Neural progenitor cell (in vitro differentiated cells): ENCODE measurements at regions not wholly inside any gene's neighbourhood (a gene's known extent, or its start where the extent isn't known, plus 50 kb on each side); places are given as distances from the start of the nearest gene placed in this dataset.
A peak's percentile ranks its signal among the peaks of the same experiment; 100 is the strongest.

Experiments used
- DNase-seq: peaks from one replicate; pipeline ENCODE4 v3.0.0-alpha.2; 2016; ENCODE audit warnings: low spot score
- H2AFZ ChIP-seq: fragments of 200-600 bp; sonication (generic); replicated peaks from 2 replicates; pipeline ENCODE4 v1.6.1; 2016; ENCODE audit warnings: antibody characterized with exemption
- H3F3A ChIP-seq: fragments of 200-600 bp; sonication (generic); 2 replicates; pipeline ENCODE4 v1.6.1; 2016; ENCODE audit warnings: antibody characterized with exemption, low read depth
- H3K27ac ChIP-seq: fragments of 200-600 bp; sonication (generic); 2 replicates; pipeline ENCODE4 v1.5.1; 2016; ENCODE audit warnings: mild to moderate bottlenecking
- H3K27me3 ChIP-seq: fragments of 200-600 bp; sonication (generic); 2 replicates; pipeline ENCODE4 v1.6.1; 2016; ENCODE audit warnings: mild to moderate bottlenecking, moderate library complexity
- H3K36me3 ChIP-seq: fragments of 200-600 bp; sonication (generic); 2 replicates; pipeline ENCODE4 v1.5.1; 2016
- H3K4me1 ChIP-seq: fragments of 200-600 bp; sonication (generic); 2 replicates; pipeline ENCODE4 v1.6.1; 2016; ENCODE audit warnings: mixed run types
- H3K4me2 ChIP-seq: fragments of 200-600 bp; sonication (generic); 2 replicates; pipeline ENCODE4 v1.6.1; 2016
- H3K4me3 ChIP-seq: fragments of 200-600 bp; sonication (generic); 2 replicates; pipeline ENCODE4 v1.5.1; 2016
- H3K79me2 ChIP-seq: fragments of 200-600 bp; sonication (generic); 2 replicates; pipeline ENCODE4 v1.6.1; 2016; ENCODE audit warnings: low read depth
- H3K9ac ChIP-seq: fragments of 200-600 bp; sonication (generic); 2 replicates; pipeline ENCODE4 v1.6.1; 2016
- H3K9me3 ChIP-seq: fragments of 200-600 bp; sonication (generic); 2 replicates; pipeline ENCODE4 v1.5.1; 2016; ENCODE audit warnings: low read depth
- H4K20me1 ChIP-seq: fragments of 200-600 bp; sonication (generic); 2 replicates; pipeline ENCODE4 v1.6.1; 2016; ENCODE audit warnings: low read depth
- H3K27ac Mint-ChIP-seq: 3 replicates; pipeline ENCODE4 v1.8.0; 2021; ENCODE audit warnings: mixed read lengths
- H3K27me3 Mint-ChIP-seq: 2 replicates; pipeline ENCODE4 v1.8.0; 2022; ENCODE audit warnings: low read depth, mild to moderate bottlenecking, inconsistent platforms, moderate library complexity, mixed read lengths; ENCODE audit not compliant: insufficient read depth
- H3K36me3 Mint-ChIP-seq: 3 replicates; pipeline ENCODE4 v1.8.0; 2021; ENCODE audit warnings: mixed read lengths
- H3K4me1 Mint-ChIP-seq: 3 replicates; pipeline ENCODE4 v1.8.0; 2021; ENCODE audit warnings: mixed read lengths
- H3K4me3 Mint-ChIP-seq: 3 replicates; pipeline ENCODE4 v1.8.0; 2021; ENCODE audit warnings: mild to moderate bottlenecking, moderate library complexity, mixed read lengths
- H3K9me3 Mint-ChIP-seq: 3 replicates; pipeline ENCODE4 v1.8.0; 2020; ENCODE audit warnings: mixed read lengths
- EZH2 ChIP-seq: fragments of 200-600 bp; sonication (generic); IDR thresholded peaks from 2 replicates; pipeline ENCODE4 v1.6.1; 2017; ENCODE audit warnings: antibody characterized with exemption, mild to moderate bottlenecking, moderate library complexity
- EZH2phosphoT487 ChIP-seq: fragments of 200-600 bp; sonication (generic); IDR thresholded peaks from 2 replicates; pipeline ENCODE4 v1.6.1; 2017; ENCODE audit warnings: antibody characterized with exemption
- TF ChIP-seq, protein P1 (sequence below): fragments of 200-600 bp; sonication (generic); IDR thresholded peaks from 2 replicates; pipeline ENCODE4 v1.5.1; 2017; ENCODE audit warnings: antibody characterized with exemption, mild to moderate bottlenecking

DNA sequence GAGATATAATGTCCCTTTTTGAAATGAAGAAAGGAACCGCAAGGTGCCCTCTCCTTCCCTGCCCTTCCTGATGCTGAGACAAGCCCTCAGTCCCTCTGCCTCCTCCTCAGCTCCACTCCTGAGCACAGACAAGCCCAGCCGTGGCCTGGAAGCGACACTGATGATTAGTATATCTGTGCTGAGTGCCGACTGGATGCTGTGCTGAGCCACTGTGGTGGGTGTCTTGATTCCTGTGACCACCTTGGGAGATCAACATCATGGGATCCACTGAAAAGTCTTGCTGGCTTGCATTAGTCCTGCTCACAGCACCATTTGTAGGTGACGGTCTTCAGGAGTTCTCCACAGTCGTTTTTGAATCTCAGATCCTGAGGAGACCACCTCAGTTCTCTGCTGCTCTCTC, 59.5 kb upstream of the HGFAC start:
- H3K4me1 ChIP-seq, result peaks cover 12% of the 10 kb centered on the region
- no peak overlapping the region for H3K4me3 Mint-ChIP-seq
- H3K9ac ChIP-seq, result no peak overlapping the region
- H3K79me2 ChIP-seq, result no peaks in the 10 kb centered on the region
- H3K4me3 ChIP-seq, result no peak overlapping the region
- H3K4me2 ChIP-seq, result no peak overlapping the region
- peaks cover 41% of the 10 kb centered on the region for H3K9me3 Mint-ChIP-seq
- no peak overlapping the region for H2AFZ ChIP-seq
- peaks cover 4% of the 10 kb centered on the region for H3K27me3 Mint-ChIP-seq
- TF ChIP-seq EZH2 (no peak), EZH2phosphoT487 (no peak)
- TF ChIP-seq, protein P1, sequence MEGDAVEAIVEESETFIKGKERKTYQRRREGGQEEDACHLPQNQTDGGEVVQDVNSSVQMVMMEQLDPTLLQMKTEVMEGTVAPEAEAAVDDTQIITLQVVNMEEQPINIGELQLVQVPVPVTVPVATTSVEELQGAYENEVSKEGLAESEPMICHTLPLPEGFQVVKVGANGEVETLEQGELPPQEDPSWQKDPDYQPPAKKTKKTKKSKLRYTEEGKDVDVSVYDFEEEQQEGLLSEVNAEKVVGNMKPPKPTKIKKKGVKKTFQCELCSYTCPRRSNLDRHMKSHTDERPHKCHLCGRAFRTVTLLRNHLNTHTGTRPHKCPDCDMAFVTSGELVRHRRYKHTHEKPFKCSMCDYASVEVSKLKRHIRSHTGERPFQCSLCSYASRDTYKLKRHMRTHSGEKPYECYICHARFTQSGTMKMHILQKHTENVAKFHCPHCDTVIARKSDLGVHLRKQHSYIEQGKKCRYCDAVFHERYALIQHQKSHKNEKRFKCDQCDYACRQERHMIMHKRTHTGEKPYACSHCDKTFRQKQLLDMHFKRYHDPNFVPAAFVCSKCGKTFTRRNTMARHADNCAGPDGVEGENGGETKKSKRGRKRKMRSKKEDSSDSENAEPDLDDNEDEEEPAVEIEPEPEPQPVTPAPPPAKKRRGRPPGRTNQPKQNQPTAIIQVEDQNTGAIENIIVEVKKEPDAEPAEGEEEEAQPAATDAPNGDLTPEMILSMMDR, result no peak
- H3K4me1 Mint-ChIP-seq, result peaks cover 14% of the 10 kb centered on the region
- no peaks in the 10 kb centered on the region for H3F3A ChIP-seq
- H3K36me3 ChIP-seq, result no peaks in the 10 kb centered on the region
- peaks cover 38% of the 10 kb centered on the region for H3K36me3 Mint-ChIP-seq
- no peaks in the 10 kb centered on the region for H3K27me3 ChIP-seq
- peaks cover 8% of the 10 kb centered on the region for H4K20me1 ChIP-seq
- no peak overlapping the region for H3K27ac ChIP-seq
- no peak for DNase-seq
- H3K9me3 ChIP-seq, result peaks cover 18% of the 10 kb centered on the region
- H3K27ac Mint-ChIP-seq, result no peak overlapping the region

DNA sequence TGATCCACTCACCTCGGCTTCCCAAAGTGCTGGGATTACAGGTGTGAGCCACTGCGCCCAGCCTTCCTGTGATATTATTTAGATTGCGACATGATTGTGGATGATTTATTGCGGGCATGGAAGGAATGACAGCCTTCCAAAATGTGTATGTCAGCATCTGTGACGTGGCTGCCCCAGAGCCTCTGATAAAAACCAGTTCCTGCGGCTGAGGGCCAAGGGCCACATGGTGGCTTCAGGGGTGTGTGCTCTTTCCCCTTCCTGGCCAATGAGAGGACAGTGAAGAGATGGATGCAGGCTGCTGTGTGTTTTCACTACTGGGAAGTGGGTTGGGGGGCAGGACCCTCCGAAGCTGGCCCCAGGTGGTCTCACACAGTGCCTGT, 57.4 kb upstream of the HGFAC start:
- no peak overlapping the region for H3K4me2 ChIP-seq
- H3K36me3 ChIP-seq, result no peaks in the 10 kb centered on the region
- no peak overlapping the region for H3K27ac ChIP-seq
- H3K27me3 ChIP-seq, result no peaks in the 10 kb centered on the region
- Mint-ChIP-seq H3K4me3 (no peak overlapping the region), H3K4me1 (peaks cover 33% of the 10 kb centered on the region), H3K27ac (peak overlapping the region; percentile 37), H3K36me3 (peaks cover 22% of the 10 kb centered on the region), H3K27me3 (peaks cover 8% of the 10 kb centered on the region), H3K9me3 (peaks cover 24% of the 10 kb centered on the region)
- H4K20me1 ChIP-seq, result peaks cover 27% of the 10 kb centered on the region
- DNase-seq, result no peak
- H3K79me2 ChIP-seq, result no peaks in the 10 kb centered on the region
- no peak overlapping the region for H3K9ac ChIP-seq
- H3K4me1 ChIP-seq, result peaks cover 34% of the 10 kb centered on the region
- H3F3A ChIP-seq, result no peaks in the 10 kb centered on the region
- peaks cover 18% of the 10 kb centered on the region for H3K9me3 ChIP-seq
- H3K4me3 ChIP-seq, result no peak overlapping the region
- no peak overlapping the region for H2AFZ ChIP-seq
- TF ChIP-seq, protein P1, result no peak
- TF ChIP-seq EZH2 (no peak), EZH2phosphoT487 (no peak)

DNA sequence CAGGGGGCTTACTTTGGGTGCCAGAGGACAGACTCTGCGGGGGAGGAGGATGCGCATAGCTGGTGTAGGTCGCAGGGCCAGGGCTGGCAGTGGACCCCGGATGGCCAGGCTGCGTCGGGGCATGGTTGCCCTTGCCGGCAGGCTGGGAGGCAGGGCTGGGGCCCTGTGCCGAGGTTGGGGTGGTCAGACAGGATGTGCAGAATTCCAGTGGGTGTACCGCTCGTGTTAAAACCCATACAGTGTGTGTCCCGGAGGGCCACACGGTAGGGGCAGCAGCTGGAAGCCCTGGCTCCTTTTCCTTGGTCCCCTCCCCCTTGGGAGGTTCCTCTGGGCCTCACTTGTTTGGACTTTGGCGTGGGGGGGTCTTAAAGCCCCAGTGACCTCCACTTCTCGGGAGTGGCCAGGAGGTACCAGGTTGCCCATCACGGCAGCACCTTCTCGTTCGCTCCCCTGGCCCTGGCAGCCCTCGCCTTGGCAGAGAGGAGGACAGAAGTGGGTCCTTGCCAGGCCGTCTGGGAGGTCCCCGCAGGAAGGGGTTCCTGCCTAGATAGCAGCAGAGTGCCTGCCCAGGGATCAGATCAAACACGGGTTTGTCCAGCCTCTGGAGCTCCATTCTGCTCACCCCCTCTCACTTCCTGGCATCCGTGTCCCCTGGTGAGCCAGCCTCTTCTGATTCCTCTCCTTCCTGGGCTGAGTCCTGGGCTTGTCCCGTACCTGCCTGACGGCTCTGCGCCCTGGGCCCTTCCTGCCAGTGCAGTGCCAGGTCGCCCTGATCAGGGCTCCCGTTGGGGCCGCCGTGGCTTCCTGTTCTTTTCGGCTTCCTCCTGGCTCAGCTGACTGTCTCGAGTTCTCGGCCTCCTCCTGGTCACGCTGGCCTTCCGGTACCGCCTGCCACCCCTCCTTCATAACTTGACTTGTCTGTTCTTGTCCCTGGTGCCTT, 56.7 kb upstream of the HGFAC start:
- Histone ChIP-seq H3K9ac (no peak overlapping the region), H3K4me3 (no peak overlapping the region), H3K36me3 (no peaks in the 10 kb centered on the region), H3K27ac (no peak overlapping the region), H3F3A (peaks cover under 1% of the 10 kb centered on the region), H3K4me1 (peaks cover 40% of the 10 kb centered on the region), H4K20me1 (peaks cover 33% of the 10 kb centered on the region), H3K27me3 (no peaks in the 10 kb centered on the region), H3K79me2 (no peaks in the 10 kb centered on the region), H2AFZ (no peak overlapping the region), H3K4me2 (no peak overlapping the region), H3K9me3 (peaks cover 12% of the 10 kb centered on the region)
- H3K27me3 Mint-ChIP-seq, result peaks cover 8% of the 10 kb centered on the region
- H3K27ac Mint-ChIP-seq, result peak overlapping the region; percentile 37
- peaks cover 37% of the 10 kb centered on the region for H3K4me1 Mint-ChIP-seq
- H3K4me3 Mint-ChIP-seq, result no peak overlapping the region
- TF ChIP-seq, protein P1, result no peak
- TF ChIP-seq EZH2 (no peak), EZH2phosphoT487 (no peak)
- no peak for DNase-seq
- H3K36me3 Mint-ChIP-seq, result peaks cover 18% of the 10 kb centered on the region
- H3K9me3 Mint-ChIP-seq, result peaks cover 17% of the 10 kb centered on the region
